GM18511 (cell line): ENCODE measurements at regions not wholly inside any gene's neighbourhood (a gene's known extent, or its start where the extent isn't known, plus 50 kb on each side); places are given as distances from the start of the nearest gene placed in this dataset.

Source experiments
- ATAC-seq: cut with Tn5 transposase; IDR thresholded peaks from one replicate; pipeline ENCODE4 v1.9.1; 2021; ENCODE audit warnings: mild to moderate bottlenecking, moderate library complexity; ENCODE audit not compliant: unreplicated experiment

- no peak for ATAC-seq
These were observed 665.9 kb downstream of the SQOR start for GRCh38 chr15:46300716-46301115.

- no peak for ATAC-seq
These were observed 666.5 kb downstream of the SQOR start for GRCh38 chr15:46301291-46301690.

- no peak for ATAC-seq
These were observed 667.0 kb downstream of the SQOR start for GRCh38 chr15:46301826-46302225.

- no peak for ATAC-seq
These were observed 669.5 kb downstream of the SQOR start for GRCh38 chr15:46304321-46304720.

GRCh38 chr15:46307746-46308145 lies 672.9 kb downstream of the SQOR start:
- no peak for ATAC-seq

GRCh38 chr15:46309914-46310313 lies 675.1 kb downstream of the SQOR start:
- ATAC-seq = no peak

GRCh38 chr15:46312133-46312740 lies 677.4 kb downstream of the SQOR start:
- ATAC-seq = peak; percentile 96

- ATAC-seq = no peak
These were observed 680.6 kb downstream of the SQOR start for GRCh38 chr15:46315434-46315833.

- ATAC-seq = no peak
These were observed 681.2 kb downstream of the SQOR start for GRCh38 chr15:46316024-46316423.

GRCh38 chr15:46317029-46317428 lies 682.2 kb downstream of the SQOR start:
- ATAC-seq = no peak

- no peak for ATAC-seq
These were observed 687.9 kb downstream of the SQOR start for GRCh38 chr15:46322753-46323152.

GRCh38 chr15:46326173-46326572 lies 691.3 kb downstream of the SQOR start:
- no peak for ATAC-seq

- no peak for ATAC-seq
These were observed 694.0 kb downstream of the SQOR start for GRCh38 chr15:46328821-46329220.

GRCh38 chr15:46329876-46330275 lies 695.0 kb downstream of the SQOR start:
- ATAC-seq = no peak

- no peak for ATAC-seq
These were observed 696.7 kb downstream of the SQOR start for GRCh38 chr15:46331546-46331945.

- no peak for ATAC-seq
These were observed 708.5 kb downstream of the SQOR start for GRCh38 chr15:46343196-46343935.

- ATAC-seq = no peak
These were observed 709.4 kb downstream of the SQOR start for GRCh38 chr15:46344115-46344724.

GRCh38 chr15:46344915-46345314 lies 710.1 kb downstream of the SQOR start:
- no peak for ATAC-seq

GRCh38 chr15:46354443-46354842 lies 719.6 kb downstream of the SQOR start:
- ATAC-seq = no peak

- no peak for ATAC-seq
These were observed 730.7 kb downstream of the SQOR start for GRCh38 chr15:46365572-46365971.

GRCh38 chr15:46366360-46367007 lies 731.7 kb downstream of the SQOR start:
- no peak for ATAC-seq

- ATAC-seq = no peak
These were observed 749.1 kb downstream of the SQOR start for GRCh38 chr15:46383978-46384377.
